ENCODE measurements at regions not wholly inside any gene's neighbourhood (a gene's known extent, or its start where the extent isn't known, plus 50 kb on each side); places are given as distances from the start of the nearest gene placed in this dataset.
A peak's percentile ranks its signal among the peaks of the same experiment; 100 is the strongest.

DNA sequence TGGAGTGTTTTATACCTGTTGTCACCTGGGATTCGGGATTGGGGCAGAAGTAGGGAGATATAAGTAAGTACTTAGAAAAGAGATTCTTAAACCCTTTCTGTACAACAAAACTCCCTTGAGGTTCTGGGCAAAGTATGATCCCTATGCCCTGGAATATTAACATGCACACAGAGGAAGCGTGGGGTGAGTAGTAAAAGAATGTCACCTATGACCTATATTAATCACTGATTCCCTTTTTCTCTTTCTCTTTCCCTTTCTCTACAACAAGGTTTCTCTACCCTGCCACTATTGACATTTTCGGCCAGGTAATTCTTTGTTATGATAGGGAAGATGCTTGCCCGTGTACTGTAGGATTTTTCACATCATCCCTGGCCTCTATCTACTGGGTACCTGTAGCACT, 209.7 kb upstream of the PLET1 start:
- Mint-ChIP-seq H3K36me3 (ENCODE audit: low read depth) (no peaks in the 10 kb centered on the region), H3K4me3 (peak overlapping the region; percentile 68), H3K9me3 (no peaks in the 10 kb centered on the region), H3K4me1 (ENCODE audit: low read depth) (peaks cover 26% of the 10 kb centered on the region), H3K27me3 (ENCODE audit: insufficient read depth) (peaks cover 9% of the 10 kb centered on the region), H3K27ac (no peak overlapping the region)
- TF ChIP-seq, protein P1, sequence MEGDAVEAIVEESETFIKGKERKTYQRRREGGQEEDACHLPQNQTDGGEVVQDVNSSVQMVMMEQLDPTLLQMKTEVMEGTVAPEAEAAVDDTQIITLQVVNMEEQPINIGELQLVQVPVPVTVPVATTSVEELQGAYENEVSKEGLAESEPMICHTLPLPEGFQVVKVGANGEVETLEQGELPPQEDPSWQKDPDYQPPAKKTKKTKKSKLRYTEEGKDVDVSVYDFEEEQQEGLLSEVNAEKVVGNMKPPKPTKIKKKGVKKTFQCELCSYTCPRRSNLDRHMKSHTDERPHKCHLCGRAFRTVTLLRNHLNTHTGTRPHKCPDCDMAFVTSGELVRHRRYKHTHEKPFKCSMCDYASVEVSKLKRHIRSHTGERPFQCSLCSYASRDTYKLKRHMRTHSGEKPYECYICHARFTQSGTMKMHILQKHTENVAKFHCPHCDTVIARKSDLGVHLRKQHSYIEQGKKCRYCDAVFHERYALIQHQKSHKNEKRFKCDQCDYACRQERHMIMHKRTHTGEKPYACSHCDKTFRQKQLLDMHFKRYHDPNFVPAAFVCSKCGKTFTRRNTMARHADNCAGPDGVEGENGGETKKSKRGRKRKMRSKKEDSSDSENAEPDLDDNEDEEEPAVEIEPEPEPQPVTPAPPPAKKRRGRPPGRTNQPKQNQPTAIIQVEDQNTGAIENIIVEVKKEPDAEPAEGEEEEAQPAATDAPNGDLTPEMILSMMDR (IDR thresholded peaks at IDR 0.05) = no peak
- no peak for DNase-seq

DNA sequence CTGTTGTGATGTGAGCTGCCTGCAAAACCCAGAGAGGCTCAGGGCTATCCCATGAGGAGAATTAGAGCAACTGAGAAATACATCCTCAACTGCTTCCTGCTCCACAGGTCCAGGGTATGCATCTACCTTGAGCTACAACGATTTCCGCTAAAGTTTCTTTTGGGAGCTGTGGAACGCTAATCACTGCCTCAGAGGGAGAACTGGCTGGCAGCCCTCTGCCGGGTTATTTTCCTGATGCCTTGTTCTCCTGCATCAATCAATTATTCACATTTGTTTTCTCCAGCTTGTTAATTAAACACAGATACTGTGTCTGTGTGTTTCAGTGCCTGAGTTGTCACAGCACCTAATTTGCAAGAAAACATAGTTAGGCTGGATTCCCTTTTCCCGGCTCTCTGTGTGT, 211.1 kb upstream of the PLET1 start:
- H3K27me3 Mint-ChIP-seq (ENCODE audit: insufficient read depth) = peaks cover 12% of the 10 kb centered on the region
- no peaks in the 10 kb centered on the region for H3K36me3 Mint-ChIP-seq (ENCODE audit: low read depth)
- no peaks in the 10 kb centered on the region for H3K9me3 Mint-ChIP-seq
- H3K4me1 Mint-ChIP-seq (ENCODE audit: low read depth) = peaks cover 21% of the 10 kb centered on the region
- TF ChIP-seq, protein P1 (IDR thresholded peaks at IDR 0.05) = no peak
- no peak for DNase-seq
- H3K4me3 Mint-ChIP-seq = no peak overlapping the region
- no peak overlapping the region for H3K27ac Mint-ChIP-seq

DNA sequence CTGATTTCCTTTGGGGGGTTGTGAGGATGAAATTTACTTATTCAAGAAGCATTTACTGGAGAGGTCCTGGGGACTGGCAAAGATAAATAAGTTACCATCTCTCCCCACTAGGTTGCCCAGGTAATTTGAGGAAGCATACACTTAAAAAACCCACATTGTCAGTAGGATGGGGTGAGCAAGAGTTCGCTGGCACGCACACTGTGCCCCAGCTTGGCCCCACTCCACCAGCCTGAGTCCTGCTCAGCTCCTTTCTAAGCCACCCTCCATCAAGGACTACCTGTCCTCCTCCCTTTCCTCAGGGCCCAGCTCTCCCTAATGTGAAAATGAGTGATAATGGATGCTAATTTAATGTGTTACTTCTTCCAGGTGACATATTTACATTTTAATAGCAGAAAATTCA, 216.5 kb upstream of the PLET1 start:
- Mint-ChIP-seq H3K4me3 (no peak overlapping the region), H3K27me3 (ENCODE audit: insufficient read depth) (peaks cover 19% of the 10 kb centered on the region), H3K4me1 (ENCODE audit: low read depth) (no peaks in the 10 kb centered on the region), H3K27ac (no peak overlapping the region), H3K9me3 (no peaks in the 10 kb centered on the region), H3K36me3 (ENCODE audit: low read depth) (no peaks in the 10 kb centered on the region)
- DNase-seq = no peak
- TF ChIP-seq, protein P1 (IDR thresholded peaks at IDR 0.05) = no peak

DNA sequence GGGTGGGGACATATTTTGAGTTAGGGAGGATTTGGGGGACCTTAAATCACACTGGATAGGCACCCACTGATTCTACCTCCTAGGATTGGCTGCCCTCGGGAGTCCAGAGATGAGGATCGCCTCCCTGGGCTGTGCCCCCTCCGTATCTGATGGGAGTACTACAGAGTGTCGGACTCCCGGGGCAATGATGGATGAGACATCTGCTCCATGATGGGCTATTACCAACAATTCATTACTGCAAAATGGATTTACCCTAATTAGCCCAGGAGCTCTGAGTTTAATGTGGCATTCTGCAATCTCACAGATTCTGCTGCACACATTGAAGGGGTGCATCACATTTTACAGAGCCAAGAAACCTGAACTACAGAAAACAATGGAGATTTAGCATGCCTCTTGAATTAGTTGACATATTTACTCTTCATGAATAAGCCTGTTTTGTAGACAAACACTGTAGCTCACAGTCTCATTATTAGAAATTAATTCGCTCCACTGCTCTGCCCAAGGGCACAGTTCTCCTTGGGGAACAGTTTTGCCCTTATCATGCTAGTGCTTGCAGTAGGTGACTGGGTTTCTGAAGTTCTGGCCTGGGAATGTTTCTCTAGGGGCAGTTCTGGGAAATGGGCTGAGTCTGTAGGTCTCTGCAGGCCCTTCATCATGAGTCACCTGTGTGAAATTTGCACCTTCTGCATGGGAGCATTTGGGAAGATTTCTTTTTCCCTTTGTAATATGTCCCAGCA, 217.1 kb upstream of the PLET1 start:
- peaks cover 21% of the 10 kb centered on the region for H3K27me3 Mint-ChIP-seq (ENCODE audit: insufficient read depth)
- DNase-seq = no peak

DNA sequence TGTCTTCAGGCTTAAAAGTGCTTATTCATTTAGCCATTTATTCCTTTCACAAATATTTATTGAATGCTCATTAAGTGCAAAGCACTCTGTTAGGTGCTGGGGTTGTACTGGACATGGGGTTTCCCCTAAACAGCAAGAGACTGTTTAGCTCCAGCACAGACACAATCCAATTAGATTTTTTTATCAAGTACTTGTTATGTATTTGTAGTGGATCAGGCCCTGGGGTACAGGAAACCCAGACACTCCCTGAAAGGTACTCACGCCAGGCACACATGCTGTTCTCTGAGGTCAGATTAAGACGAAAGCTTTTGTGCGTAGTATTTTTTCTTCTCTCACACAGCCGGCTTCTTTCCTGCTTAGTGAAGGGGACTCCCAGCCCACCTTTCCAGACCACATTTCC, 218.1 kb upstream of the PLET1 start:
- Mint-ChIP-seq H3K4me1 (ENCODE audit: low read depth) (no peaks in the 10 kb centered on the region), H3K4me3 (no peak overlapping the region), H3K27me3 (ENCODE audit: insufficient read depth) (peaks cover 17% of the 10 kb centered on the region), H3K9me3 (no peaks in the 10 kb centered on the region), H3K36me3 (ENCODE audit: low read depth) (no peaks in the 10 kb centered on the region), H3K27ac (no peak overlapping the region)
- DNase-seq = no peak
- TF ChIP-seq, protein P1 (IDR thresholded peaks at IDR 0.05) = no peak

More for the DNA sequence above, 217.1 kb upstream of the PLET1 start:
- H3K27ac Mint-ChIP-seq = no peak overlapping the region
- H3K36me3 Mint-ChIP-seq (ENCODE audit: low read depth) = no peaks in the 10 kb centered on the region
- H3K4me3 Mint-ChIP-seq = no peak overlapping the region
- TF ChIP-seq, protein P1 (IDR thresholded peaks at IDR 0.05) = no peak
- H3K9me3 Mint-ChIP-seq = no peaks in the 10 kb centered on the region
- no peaks in the 10 kb centered on the region for H3K4me1 Mint-ChIP-seq (ENCODE audit: low read depth)

Data from HFFc6 (cell line).